Activated gamma-delta T cell treated with Interleukin-2 at 50 U/mL for 16 hours (primary cell): ENCODE measurements at regions not wholly inside any gene's neighbourhood (a gene's known extent, or its start where the extent isn't known, plus 50 kb on each side); places are given as distances from the start of the nearest gene placed in this dataset.

Experiments used
- DNase-seq: peaks from one replicate; pipeline ENCODE4 v3.0.0-alpha.2; 2020

- no peak for DNase-seq
These were observed 49.9 kb upstream of the MAFB start for GRCh38 chr20:40738976-40739375.

GRCh38 chr20:40739841-40740240 lies 50.8 kb upstream of the MAFB start:
- DNase-seq, result no peak

GRCh38 chr20:40741507-40742106 lies 52.6 kb upstream of the MAFB start:
- peak; percentile 35 for DNase-seq

GRCh38 chr20:40743141-40743775 lies 54.2 kb upstream of the MAFB start:
- no peak for DNase-seq

GRCh38 chr20:40744072-40744817 lies 55.2 kb upstream of the MAFB start:
- no peak for DNase-seq

- DNase-seq, result no peak
These were observed 55.8 kb upstream of the MAFB start for GRCh38 chr20:40744818-40745175.

- DNase-seq, result no peak
These were observed 57.2 kb upstream of the MAFB start for GRCh38 chr20:40746251-40746650.

- DNase-seq, result no peak
These were observed 59.1 kb upstream of the MAFB start for GRCh38 chr20:40748182-40748581.

GRCh38 chr20:40749985-40750506 lies 61.0 kb upstream of the MAFB start:
- DNase-seq, result no peak

- DNase-seq, result no peak
These were observed 61.6 kb upstream of the MAFB start for GRCh38 chr20:40750541-40751035.

GRCh38 chr20:40753472-40753871 lies 64.4 kb upstream of the MAFB start:
- DNase-seq, result no peak

- no peak for DNase-seq
These were observed 65.4 kb upstream of the MAFB start for GRCh38 chr20:40754339-40754943.

- peak; percentile 5 for DNase-seq
These were observed 68.1 kb upstream of the MAFB start for GRCh38 chr20:40757087-40757486.

GRCh38 chr20:40758790-40759189 lies 69.8 kb upstream of the MAFB start:
- no peak for DNase-seq

- no peak for DNase-seq
These were observed 71.4 kb upstream of the MAFB start for GRCh38 chr20:40760399-40760798.

GRCh38 chr20:40763646-40764295 lies 74.7 kb upstream of the MAFB start:
- DNase-seq, result no peak

- no peak for DNase-seq
These were observed 76.9 kb upstream of the MAFB start for GRCh38 chr20:40765814-40766480.

GRCh38 chr20:40766790-40767614 lies 78.0 kb upstream of the MAFB start:
- DNase-seq, result no peak

GRCh38 chr20:40767615-40767924 lies 78.5 kb upstream of the MAFB start:
- no peak for DNase-seq

- DNase-seq, result no peak
These were observed 79.1 kb upstream of the MAFB start for GRCh38 chr20:40768105-40768504.

GRCh38 chr20:40769677-40770285 lies 80.7 kb upstream of the MAFB start:
- DNase-seq, result no peak
